Skeletal muscle tissue (tissue), 3 donors: ENCODE measurements at regions not wholly inside any gene's neighbourhood (a gene's known extent, or its start where the extent isn't known, plus 50 kb on each side); places are given as distances from the start of the nearest gene placed in this dataset.

Experiments used
- H3K27ac ChIP-seq: one replicate; pipeline ENCODE4 v1.7.0; 2013; ENCODE audit warnings: mild to moderate bottlenecking, low read depth, low read length, inconsistent platforms
- H3K27me3 ChIP-seq, 3 donors: one replicate each; pipeline ENCODE4 v1.7.0; 2013; ENCODE audit warnings: low read length in 3 of 3; ENCODE audit not compliant: control insufficient read depth in 3 of 3, insufficient read depth in 3 of 3
- H3K36me3 ChIP-seq, 3 donors: one replicate each; pipeline ENCODE4 v1.7.0; 2013; ENCODE audit warnings: low read length in 3 of 3; ENCODE audit not compliant: control insufficient read depth in 3 of 3, insufficient read depth in 3 of 3
- H3K4me1 ChIP-seq, 3 donors: one replicate each; pipeline ENCODE4 v1.7.0; 2013; ENCODE audit warnings: low read length in 3 of 3, mild to moderate bottlenecking in 3 of 3; ENCODE audit not compliant: control insufficient read depth in 3 of 3, insufficient read depth in 3 of 3
- H3K4me3 ChIP-seq, 3 donors: one replicate each; pipeline ENCODE4 v1.7.0; 2013; ENCODE audit warnings: low read length in 3 of 3
- H3K9ac ChIP-seq, 3 donors: one replicate each; pipeline ENCODE4 v1.7.0; 2013; ENCODE audit warnings: low read length in 3 of 3, mild to moderate bottlenecking in 3 of 3, moderate library complexity in 2 of 3, low read depth in 1 of 3
- H3K9me3 ChIP-seq, 3 donors: one replicate each; pipeline ENCODE4 v1.7.0; 2013; ENCODE audit warnings: low read length in 3 of 3; ENCODE audit not compliant: control insufficient read depth in 3 of 3
- donor health status: Osteomylitis.

DNA sequence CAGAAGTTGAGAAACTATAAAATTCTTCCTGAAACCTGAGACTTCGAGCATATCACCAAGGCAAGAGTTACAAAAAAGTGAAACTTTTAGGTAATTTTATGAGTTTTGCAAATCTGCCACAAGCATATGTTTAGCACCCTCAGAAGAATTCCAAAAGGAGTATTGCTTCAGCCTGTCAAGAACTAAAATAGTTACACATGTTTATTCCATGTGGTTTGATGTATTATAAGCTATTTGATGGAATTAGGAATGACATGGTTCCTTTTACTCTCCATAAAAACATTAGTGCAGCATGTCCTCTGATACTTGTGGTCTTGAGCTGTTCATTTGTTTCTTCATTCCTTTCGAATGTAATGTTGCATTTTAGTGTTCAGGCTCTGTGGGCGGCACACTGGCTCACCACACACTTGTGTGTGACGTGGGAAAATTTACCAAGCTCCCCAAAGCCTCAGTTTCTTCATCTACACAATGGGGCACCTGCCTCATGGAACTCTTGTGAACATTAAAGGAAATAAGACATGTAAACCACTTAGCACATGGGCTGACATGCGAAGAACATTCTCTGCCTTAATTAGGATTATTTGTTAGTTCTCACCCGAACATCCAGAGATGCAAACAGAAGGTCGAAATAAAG, 204.2 kb upstream of the FOXF1 start:
- Histone ChIP-seq H3K36me3 (no peaks in the 10 kb centered on the region), H3K4me3 (no peak overlapping the region), H3K4me1 (no peaks in the 10 kb centered on the region), H3K27me3 (peaks cover 10 to 55% (median 47%) of the 10 kb centered on the region in 3 donors), H3K9ac (no peak overlapping the region), H3K27ac (no peak overlapping the region), H3K9me3 (no peaks in the 10 kb centered on the region)

DNA sequence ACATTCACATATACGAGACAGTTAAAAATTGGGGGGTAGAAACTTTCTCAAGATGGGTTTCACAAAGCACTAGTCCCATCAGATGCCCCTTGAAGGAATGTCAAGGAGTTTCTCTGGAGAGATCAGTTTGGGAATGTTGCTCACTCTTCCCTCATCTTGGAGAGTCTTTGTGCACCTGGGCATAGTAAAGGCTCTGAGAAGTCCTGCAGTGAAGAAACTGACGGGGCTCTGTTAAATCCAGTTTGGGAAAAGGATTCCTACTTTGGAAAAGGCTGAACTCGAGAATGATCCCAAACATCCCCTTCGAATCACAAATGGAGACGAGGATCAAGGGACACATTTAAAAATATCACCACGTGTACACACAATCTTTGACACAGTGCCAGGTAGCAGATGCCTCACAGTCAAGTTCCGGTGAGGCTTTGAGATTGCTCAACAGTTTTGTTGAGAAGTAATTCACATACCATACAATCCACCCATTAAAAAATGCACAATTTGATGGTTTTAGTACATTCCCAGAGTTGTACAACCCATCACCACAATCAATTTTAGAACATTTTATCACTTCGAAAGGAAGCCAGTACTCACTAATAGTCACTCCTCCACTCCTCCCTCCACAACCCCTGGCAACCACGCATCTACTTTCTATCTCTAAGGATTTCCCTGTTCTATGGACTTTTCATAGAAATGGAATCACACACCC, 203.4 kb upstream of the FOXF1 start:
- Histone ChIP-seq H3K36me3 (no peaks in the 10 kb centered on the region), H3K27me3 (peaks cover 5 to 49% (median 49%) of the 10 kb centered on the region in 3 donors), H3K4me1 (no peaks in the 10 kb centered on the region), H3K9ac (no peak overlapping the region), H3K9me3 (no peaks in the 10 kb centered on the region), H3K4me3 (no peak overlapping the region), H3K27ac (no peak overlapping the region)

DNA sequence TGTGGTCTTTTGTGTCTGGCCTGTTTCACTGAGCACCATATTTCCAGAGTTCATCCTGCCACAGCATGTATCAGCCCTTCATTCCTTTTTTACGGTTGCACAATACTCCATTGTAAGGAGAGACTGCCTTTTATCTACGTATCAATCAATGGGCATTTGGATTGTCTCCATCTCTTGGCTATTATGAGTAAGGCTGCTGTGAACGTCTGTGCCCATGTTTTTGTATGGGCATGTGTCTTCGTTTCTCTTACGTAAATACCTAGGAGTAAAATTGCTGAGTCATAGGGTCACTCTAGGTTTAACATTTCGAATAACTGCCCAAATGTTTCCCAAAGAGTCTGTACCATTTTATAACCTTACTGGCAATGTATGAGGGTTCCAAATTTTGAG, 202.8 kb upstream of the FOXF1 start:
- H3K9me3 ChIP-seq, result no peaks in the 10 kb centered on the region
- H3K27ac ChIP-seq, result no peak overlapping the region
- H3K36me3 ChIP-seq, result no peaks in the 10 kb centered on the region
- peaks cover 0 to 47% (median 43%) of the 10 kb centered on the region in 3 donors for H3K27me3 ChIP-seq
- no peaks in the 10 kb centered on the region for H3K4me1 ChIP-seq
- no peak overlapping the region for H3K4me3 ChIP-seq
- H3K9ac ChIP-seq, result no peak overlapping the region

DNA sequence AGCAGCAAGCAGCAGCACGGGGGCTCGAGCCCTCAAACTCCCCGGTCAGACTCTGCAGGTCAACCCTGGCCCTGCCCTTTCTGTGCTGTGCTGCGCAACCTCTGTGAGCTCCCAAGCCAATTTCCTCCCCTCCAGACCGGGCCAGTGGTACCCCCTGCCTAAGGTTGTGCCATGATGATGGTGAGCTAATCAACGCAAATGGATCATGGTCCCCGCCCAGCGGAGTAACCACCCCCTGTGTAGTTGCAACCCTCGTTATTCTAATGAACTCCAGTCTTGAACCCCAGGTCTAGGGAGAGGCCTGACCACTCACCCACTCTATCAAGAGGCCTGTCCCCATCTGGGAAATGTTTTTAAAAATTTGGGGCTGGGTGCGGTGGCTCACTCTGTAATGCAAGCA, 201.8 kb upstream of the FOXF1 start:
- Histone ChIP-seq H3K27ac (no peak overlapping the region), H3K9me3 (no peaks in the 10 kb centered on the region), H3K9ac (no peak overlapping the region), H3K36me3 (no peaks in the 10 kb centered on the region), H3K4me1 (no peaks in the 10 kb centered on the region), H3K4me3 (no peak overlapping the region), H3K27me3 (peaks cover 0 to 45% (median 40%) of the 10 kb centered on the region in 3 donors)

DNA sequence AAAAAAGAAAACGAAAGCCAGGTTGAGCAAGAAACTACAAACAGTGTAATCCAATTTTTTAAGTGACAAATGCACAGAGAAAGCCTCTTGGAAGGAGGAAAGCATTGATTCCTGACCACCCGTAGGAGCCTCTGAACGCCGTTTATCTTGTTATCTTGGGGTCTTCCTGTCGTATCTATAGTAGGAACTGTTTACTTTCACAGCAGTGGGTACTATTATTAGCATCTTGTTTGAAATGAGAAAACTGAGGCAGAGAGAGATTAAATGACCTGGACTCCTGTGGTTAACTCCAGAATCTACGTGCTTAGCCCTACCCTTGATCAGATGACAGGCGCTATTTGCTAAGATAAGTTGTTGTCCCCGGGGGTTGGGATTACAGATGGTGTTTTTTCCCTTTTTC, 196.7 kb upstream of the FOXF1 start:
- no peak overlapping the region for H3K4me3 ChIP-seq
- H3K4me1 ChIP-seq, result no peaks in the 10 kb centered on the region
- H3K27me3 ChIP-seq, result peaks cover 0 to 32% (median 22%) of the 10 kb centered on the region in 3 donors
- H3K27ac ChIP-seq, result no peak overlapping the region
- H3K9ac ChIP-seq, result no peak overlapping the region
- H3K9me3 ChIP-seq, result no peaks in the 10 kb centered on the region
- no peaks in the 10 kb centered on the region for H3K36me3 ChIP-seq

DNA sequence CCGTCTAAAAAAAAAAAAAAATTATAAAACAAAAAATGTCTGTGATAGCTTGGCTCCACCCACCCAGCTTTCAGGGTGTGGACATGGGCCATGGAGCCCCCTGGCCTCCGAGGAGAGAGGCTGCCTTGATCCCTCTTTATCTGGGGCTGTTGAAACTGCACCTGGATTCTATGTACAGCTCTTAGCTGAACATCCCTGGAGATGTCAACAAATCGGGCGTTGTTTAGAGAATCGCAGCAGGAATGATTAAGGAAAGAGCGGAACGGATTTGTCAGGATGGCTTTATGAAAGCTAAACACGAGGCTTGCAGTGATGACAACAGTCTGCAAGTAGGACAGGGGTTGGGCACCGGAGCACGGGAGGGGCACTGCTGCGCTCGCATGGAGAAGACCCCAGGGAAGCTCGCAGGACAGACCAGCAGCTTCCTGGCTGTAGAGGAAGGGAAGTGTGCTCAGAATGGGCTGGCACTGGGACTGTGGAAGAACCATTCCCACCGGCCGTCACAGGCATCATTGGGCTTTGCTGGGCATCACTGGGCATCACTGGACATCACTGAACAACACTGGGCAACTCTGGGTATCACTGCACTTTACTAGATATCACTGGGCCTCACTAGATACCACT, 195.8 kb upstream of the FOXF1 start:
- H3K27me3 ChIP-seq, result peaks cover 0 to 31% (median 23%) of the 10 kb centered on the region in 3 donors
- H3K27ac ChIP-seq, result no peak overlapping the region
- no peaks in the 10 kb centered on the region for H3K36me3 ChIP-seq
- no peak overlapping the region for H3K9ac ChIP-seq
- H3K4me3 ChIP-seq, result no peak overlapping the region
- no peaks in the 10 kb centered on the region for H3K4me1 ChIP-seq
- no peaks in the 10 kb centered on the region for H3K9me3 ChIP-seq

DNA sequence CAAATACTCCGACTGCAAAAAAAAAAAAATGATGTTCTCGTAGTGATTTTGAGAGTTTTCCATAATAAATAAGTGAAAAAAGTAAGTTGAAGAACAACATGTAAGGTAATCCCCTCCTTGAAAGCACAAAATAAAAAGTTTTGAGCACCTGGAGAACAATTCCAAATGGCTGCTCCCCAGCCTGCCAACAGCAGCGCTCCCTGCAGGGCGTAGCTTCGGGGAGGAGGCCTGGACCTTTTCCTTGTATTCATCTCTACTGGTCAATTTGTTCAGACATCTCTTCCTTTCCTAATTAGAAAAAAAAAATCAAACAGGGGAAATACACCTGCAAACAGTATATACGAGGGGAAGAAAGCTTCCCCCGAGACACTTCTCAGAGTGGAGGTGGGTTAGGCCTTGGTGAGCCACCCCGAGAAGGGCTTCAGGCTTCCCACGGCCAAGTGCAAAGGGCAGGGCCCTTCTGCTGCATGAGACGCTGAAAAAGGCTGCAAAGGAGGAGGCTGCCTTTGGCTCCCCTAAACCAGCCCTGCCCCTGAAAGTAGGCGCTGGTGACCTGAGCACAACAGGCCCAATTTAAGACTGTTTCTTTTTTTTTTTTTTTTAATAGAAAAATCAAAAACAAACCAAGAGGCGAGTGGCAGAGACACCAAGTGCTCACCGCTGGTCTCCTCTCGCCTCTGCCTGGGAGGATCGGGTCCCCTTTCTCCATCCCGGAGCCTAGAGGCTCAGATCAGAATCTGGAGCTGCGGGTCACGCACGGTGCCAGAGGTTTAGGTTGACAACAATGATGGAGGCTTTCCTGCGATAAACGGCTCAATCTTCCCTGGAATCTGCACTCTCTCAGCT, 193.1 kb upstream of the FOXF1 start:
- no peaks in the 10 kb centered on the region for H3K4me1 ChIP-seq
- H3K9ac ChIP-seq, result no peak overlapping the region
- no peak overlapping the region for H3K27ac ChIP-seq
- H3K27me3 ChIP-seq, result peaks cover 8 to 35% (median 16%) of the 10 kb centered on the region in 3 donors
- no peaks in the 10 kb centered on the region for H3K9me3 ChIP-seq
- H3K36me3 ChIP-seq, result no peaks in the 10 kb centered on the region
- no peak overlapping the region for H3K4me3 ChIP-seq

DNA sequence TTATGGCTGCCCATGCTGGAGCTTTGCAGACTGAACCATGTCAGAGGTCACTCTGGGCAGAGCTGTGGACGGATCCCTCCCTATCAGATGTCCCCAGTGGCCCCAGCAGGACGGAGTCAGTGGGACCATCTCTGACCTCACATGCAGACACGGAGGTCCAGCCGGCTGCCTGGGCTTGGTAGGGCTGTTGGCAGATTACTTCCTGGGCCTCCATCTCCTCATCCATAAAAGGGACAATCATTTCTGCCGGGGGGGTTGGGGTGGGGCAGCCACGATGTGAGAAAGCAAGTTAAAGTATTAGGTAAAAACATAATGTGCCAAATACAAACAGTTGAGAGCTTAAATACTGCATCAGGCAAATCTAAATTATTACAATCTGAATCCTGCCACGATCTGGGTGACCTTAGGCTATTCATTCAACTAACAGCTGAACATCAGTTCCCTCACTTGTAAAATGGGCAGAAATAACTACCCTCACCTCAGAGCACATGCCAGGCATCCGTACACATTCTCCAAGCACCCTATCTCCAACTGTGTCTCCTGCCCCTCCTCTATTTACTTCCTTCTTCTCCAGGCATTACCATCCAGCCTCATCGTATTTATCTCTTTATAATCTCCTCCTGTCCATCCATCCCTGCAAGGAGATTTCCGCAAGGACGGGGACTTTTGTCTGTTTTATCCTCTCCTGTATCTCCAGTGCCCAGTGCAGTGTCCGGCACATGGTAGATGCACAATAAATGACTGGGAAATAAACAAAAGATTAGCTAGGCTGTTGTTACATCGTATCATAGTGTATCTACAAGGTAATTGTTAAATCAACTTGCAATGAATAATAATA, 192.3 kb upstream of the FOXF1 start:
- Histone ChIP-seq H3K27me3 (peaks cover 8 to 39% (median 24%) of the 10 kb centered on the region in 3 donors), H3K4me1 (no peaks in the 10 kb centered on the region), H3K9me3 (no peaks in the 10 kb centered on the region), H3K9ac (no peak overlapping the region), H3K27ac (no peak overlapping the region), H3K4me3 (no peak overlapping the region), H3K36me3 (no peaks in the 10 kb centered on the region)

DNA sequence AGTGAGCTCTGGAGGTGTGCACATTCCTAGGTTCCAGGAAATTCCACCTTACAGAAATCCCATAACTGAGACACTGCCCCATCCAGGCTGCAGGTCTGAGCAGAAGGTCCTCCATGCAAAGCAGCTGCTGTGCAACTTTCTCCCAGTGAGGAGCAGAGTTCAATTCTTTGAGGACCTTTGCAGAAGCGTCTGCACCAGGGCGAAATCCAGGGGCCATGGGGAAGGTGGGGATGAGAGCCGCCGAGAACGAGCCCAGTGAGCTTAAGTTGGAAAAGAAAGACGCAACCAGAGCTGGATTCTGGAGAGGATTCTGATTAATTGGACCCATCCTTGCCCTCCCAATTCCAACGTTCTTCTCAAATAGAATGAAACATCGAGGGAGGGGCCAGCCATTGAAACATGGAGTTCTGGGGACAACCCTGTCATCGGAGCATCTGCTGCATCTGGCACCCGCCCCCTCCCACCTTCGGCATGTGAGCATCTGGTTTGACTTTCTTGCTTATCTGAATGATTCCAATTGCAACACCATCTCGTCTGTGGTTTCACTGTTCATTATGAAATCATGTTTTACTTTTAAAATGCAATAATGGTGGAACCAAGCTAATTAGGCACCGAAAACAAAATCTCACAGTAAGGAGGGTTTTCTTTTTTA, 190.6 kb upstream of the FOXF1 start:
- Histone ChIP-seq H3K4me3 (no peak overlapping the region), H3K4me1 (no peaks in the 10 kb centered on the region), H3K27me3 (peaks cover 8 to 39% (median 31%) of the 10 kb centered on the region in 3 donors)

More for the DNA sequence above, 190.6 kb upstream of the FOXF1 start:
- Histone ChIP-seq H3K27ac (no peak overlapping the region), H3K9ac (no peak overlapping the region), H3K9me3 (peaks cover 0 to 1% (median 0%) of the 10 kb centered on the region in 3 donors), H3K36me3 (no peaks in the 10 kb centered on the region)
